ENCODE measurements at regions not wholly inside any gene's neighbourhood (a gene's known extent, or its start where the extent isn't known, plus 50 kb on each side); places are given as distances from the start of the nearest gene placed in this dataset.

DNA sequence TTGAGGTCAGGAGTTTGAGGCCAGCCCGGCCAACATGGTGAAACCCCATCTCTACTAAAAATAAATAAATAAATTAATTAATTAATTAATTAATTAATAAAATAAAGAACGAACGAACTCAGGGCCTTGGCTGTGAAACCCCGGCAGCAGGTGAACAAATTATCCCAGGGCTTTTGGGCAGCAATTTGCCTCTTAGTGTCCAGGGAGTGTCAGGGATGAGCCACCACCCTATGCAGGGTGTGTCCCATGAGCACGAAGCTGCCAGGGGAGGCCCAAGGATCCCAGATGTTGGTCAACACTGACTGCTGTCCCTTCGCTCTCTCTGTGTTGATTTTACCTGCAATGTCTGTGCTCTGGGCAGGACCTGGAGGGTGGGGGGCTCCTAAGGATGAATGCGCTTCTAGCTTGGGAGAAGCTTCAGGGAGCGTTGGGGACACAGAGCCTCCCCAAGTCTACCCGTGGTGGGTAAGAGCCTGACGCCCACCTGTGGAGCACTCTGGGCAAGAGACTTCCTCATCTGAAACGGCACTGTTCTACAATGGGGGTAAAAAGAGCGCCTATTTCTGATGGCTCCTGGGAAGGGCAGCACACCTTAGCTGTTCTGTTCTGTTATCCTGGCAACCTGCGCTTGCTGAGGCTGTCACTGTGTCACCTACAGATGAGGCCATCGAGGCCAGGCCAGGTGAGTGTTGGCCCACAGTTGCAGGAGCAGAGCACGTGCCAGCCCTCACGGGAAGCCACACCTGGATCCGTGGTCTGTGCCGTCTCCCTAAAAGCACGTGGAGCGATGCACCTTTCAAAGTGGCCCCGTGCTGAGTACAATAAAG lies 125.5 kb upstream of the CDH4 start:
- no peak for DNase-seq
- TF ChIP-seq, protein P1, sequence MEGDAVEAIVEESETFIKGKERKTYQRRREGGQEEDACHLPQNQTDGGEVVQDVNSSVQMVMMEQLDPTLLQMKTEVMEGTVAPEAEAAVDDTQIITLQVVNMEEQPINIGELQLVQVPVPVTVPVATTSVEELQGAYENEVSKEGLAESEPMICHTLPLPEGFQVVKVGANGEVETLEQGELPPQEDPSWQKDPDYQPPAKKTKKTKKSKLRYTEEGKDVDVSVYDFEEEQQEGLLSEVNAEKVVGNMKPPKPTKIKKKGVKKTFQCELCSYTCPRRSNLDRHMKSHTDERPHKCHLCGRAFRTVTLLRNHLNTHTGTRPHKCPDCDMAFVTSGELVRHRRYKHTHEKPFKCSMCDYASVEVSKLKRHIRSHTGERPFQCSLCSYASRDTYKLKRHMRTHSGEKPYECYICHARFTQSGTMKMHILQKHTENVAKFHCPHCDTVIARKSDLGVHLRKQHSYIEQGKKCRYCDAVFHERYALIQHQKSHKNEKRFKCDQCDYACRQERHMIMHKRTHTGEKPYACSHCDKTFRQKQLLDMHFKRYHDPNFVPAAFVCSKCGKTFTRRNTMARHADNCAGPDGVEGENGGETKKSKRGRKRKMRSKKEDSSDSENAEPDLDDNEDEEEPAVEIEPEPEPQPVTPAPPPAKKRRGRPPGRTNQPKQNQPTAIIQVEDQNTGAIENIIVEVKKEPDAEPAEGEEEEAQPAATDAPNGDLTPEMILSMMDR (IDR thresholded peaks at IDR 0.05; ENCODE audit: partially characterized antibody, unreplicated experiment) = no peak
- Mint-ChIP-seq H3K4me1 (ENCODE audit: low read depth, unreplicated experiment) (peaks cover 2% of the 10 kb centered on the region), H3K27ac (ENCODE audit: unreplicated experiment) (no peak overlapping the region), H3K4me3 (ENCODE audit: unreplicated experiment) (no peak overlapping the region), H3K27me3 (ENCODE audit: unreplicated experiment) (peaks cover 2% of the 10 kb centered on the region), H3K9me3 (ENCODE audit: unreplicated experiment) (peaks cover 2% of the 10 kb centered on the region), H3K36me3 (ENCODE audit: unreplicated experiment) (peaks cover 2% of the 10 kb centered on the region)

DNA sequence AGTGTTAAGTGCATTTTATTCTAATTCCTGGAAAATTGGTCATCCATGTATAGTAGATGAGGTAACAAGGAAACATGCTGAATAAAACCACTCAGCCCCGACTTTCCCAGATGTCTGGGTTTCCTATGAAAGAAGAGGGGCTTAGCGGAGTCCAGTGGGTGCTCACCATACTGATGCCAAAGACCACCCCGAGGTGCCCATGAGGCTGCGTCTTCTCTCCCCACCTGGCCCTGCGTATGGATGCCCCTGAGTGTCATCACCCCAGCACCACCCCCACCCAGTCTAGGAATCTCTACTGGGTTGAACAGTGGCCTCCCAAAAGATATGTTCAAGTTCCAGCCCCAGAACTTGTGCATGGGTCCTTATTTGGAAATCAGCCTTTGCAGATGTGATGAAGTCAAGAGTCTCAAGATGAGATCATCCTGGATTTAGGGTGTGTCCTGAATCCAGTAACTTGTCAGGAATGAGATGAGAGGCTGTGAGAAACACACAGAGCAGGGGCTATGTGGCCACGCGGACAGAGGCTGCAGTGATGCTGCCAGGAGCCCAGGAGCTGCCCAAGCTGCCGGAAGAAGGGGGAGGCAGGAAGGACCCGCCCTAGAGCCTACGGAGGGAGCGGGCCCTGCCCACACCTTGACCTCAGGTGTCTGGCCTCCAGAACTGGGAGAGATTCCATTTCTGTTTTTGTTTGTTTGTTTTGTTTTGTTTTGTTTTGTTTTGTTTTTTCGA lies 124.6 kb upstream of the CDH4 start:
- DNase-seq = no peak
- H3K9me3 Mint-ChIP-seq (ENCODE audit: unreplicated experiment) = peaks cover 4% of the 10 kb centered on the region
- peaks cover 2% of the 10 kb centered on the region for H3K4me1 Mint-ChIP-seq (ENCODE audit: low read depth, unreplicated experiment)
- peaks cover 9% of the 10 kb centered on the region for H3K36me3 Mint-ChIP-seq (ENCODE audit: unreplicated experiment)
- H3K27me3 Mint-ChIP-seq (ENCODE audit: unreplicated experiment) = no peaks in the 10 kb centered on the region
- no peak overlapping the region for H3K4me3 Mint-ChIP-seq (ENCODE audit: unreplicated experiment)
- H3K27ac Mint-ChIP-seq (ENCODE audit: unreplicated experiment) = no peak overlapping the region
- TF ChIP-seq, protein P1 (IDR thresholded peaks at IDR 0.05; ENCODE audit: partially characterized antibody, unreplicated experiment) = no peak

DNA sequence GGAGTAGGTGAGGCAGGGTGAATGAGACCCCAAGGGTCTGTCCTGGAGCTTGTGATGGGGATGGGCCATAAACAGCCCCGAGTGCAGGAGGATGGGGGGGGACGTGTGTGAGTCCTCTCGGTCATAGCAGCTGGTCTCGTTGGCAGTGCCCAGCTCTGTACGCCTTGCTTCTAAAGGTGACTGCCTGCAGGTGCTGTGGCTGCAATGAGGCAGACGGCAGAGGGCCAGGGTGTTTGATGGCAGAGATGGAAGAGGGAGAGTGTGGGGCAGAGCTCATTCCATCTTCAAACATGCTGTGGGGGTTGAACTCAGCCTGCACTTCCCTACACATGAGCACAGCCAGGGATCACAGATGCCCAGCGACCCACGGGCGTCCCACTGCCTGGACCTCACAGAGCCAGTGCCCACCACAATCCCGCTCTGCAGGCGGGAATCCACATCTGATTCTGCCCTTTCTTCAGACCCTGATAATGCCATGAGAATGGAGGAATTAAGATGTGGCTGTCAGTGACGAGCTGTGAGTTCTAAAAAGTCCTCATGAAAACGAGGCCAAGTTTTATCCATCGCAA lies 123.3 kb upstream of the CDH4 start:
- Mint-ChIP-seq H3K27me3 (ENCODE audit: unreplicated experiment) (no peaks in the 10 kb centered on the region), H3K9me3 (ENCODE audit: unreplicated experiment) (peaks cover 4% of the 10 kb centered on the region), H3K4me3 (ENCODE audit: unreplicated experiment) (no peak overlapping the region)

DNA sequence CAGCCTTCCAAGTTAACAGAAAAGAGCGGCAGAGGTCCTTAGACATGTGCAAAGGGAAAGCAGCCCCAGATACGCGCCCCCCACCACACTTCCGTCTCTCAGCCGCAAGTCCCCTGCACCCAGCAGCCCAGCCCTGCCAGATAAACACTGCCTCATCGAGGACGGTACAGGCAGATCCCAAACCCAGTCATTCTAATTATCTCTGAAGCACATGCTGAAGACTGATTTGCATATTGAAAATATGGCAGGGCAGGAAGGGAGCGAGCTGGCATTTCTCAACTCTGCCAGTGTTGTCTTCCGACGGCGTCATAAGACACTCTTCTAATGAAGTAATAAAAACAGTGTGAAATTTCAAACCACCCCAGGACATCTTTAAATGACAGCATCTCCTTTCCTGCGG lies 122.8 kb upstream of the CDH4 start:
- Mint-ChIP-seq H3K27ac (ENCODE audit: unreplicated experiment) (no peak overlapping the region), H3K4me1 (ENCODE audit: low read depth, unreplicated experiment) (peaks cover 2% of the 10 kb centered on the region), H3K36me3 (ENCODE audit: unreplicated experiment) (peaks cover 9% of the 10 kb centered on the region), H3K27me3 (ENCODE audit: unreplicated experiment) (no peaks in the 10 kb centered on the region), H3K9me3 (ENCODE audit: unreplicated experiment) (peaks cover 4% of the 10 kb centered on the region), H3K4me3 (ENCODE audit: unreplicated experiment) (no peak overlapping the region)
- TF ChIP-seq, protein P1 (IDR thresholded peaks at IDR 0.05; ENCODE audit: partially characterized antibody, unreplicated experiment) = no peak
- DNase-seq = no peak

More for the DNA sequence above, 123.3 kb upstream of the CDH4 start:
- Mint-ChIP-seq H3K27ac (ENCODE audit: unreplicated experiment) (no peak overlapping the region), H3K36me3 (ENCODE audit: unreplicated experiment) (peaks cover 9% of the 10 kb centered on the region), H3K4me1 (ENCODE audit: low read depth, unreplicated experiment) (no peaks in the 10 kb centered on the region)
- no peak for DNase-seq
- TF ChIP-seq, protein P1 (IDR thresholded peaks at IDR 0.05; ENCODE audit: partially characterized antibody, unreplicated experiment) = no peak
